Fibroblast of pulmonary artery (primary cell): ENCODE measurements at regions not wholly inside any gene's neighbourhood (a gene's known extent, or its start where the extent isn't known, plus 50 kb on each side); places are given as distances from the start of the nearest gene placed in this dataset.
"Not testable (repeated sequence)": the region's sequence is repeated elsewhere in the genome, so short reads cannot be mapped to it uniquely, and the experiment has no call there.

ENCODE experiments used
- DNase-seq: peaks from one replicate; pipeline ENCODE4 v3.0.0-alpha.2; 2010; ENCODE audit warnings: low read depth
- H3K4me3 ChIP-seq: replicated peaks from 2 replicates; pipeline ENCODE4 v1.5.1; 2011; ENCODE audit warnings: low read depth, mild to moderate bottlenecking, control low read depth, low read length, moderate library complexity
- TF ChIP-seq, protein P1 (sequence below): IDR thresholded peaks from 2 replicates; pipeline ENCODE4 v1.5.1; 2011; ENCODE audit warnings: mild to moderate bottlenecking, control low read depth, low read length, inconsistent platforms; ENCODE audit errors: missing control alignments

DNA sequence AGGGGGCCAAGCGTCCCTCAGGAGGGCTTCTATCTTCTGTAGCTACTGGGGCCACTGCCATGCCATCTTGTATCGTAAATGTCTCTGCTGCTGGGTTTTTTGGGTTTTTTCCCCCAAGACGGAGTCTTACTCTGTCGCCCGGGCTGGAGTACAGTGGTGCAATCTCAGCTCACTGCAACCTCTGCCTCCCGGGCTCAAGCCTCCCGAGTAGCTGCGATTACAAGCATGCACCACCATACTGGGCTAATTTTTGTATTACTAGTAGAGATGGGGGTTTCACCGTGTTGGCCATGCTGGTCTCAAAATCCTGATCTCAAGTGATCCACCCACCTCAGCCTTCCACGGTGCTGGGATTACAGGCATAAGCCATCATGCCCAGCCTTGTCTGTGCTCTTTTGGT, 111.3 kb upstream of the LOC128125822 start:
- DNase-seq, result no peak
- TF ChIP-seq, protein P1, sequence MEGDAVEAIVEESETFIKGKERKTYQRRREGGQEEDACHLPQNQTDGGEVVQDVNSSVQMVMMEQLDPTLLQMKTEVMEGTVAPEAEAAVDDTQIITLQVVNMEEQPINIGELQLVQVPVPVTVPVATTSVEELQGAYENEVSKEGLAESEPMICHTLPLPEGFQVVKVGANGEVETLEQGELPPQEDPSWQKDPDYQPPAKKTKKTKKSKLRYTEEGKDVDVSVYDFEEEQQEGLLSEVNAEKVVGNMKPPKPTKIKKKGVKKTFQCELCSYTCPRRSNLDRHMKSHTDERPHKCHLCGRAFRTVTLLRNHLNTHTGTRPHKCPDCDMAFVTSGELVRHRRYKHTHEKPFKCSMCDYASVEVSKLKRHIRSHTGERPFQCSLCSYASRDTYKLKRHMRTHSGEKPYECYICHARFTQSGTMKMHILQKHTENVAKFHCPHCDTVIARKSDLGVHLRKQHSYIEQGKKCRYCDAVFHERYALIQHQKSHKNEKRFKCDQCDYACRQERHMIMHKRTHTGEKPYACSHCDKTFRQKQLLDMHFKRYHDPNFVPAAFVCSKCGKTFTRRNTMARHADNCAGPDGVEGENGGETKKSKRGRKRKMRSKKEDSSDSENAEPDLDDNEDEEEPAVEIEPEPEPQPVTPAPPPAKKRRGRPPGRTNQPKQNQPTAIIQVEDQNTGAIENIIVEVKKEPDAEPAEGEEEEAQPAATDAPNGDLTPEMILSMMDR, result no peak
- no peak overlapping the region for H3K4me3 ChIP-seq

GRCh38 chr6:63464060-63464459, 108.2 kb upstream of the LOC128125822 start:
- no peak overlapping the region for H3K4me3 ChIP-seq
- no peak for DNase-seq
- TF ChIP-seq, protein P1, result no peak

DNA sequence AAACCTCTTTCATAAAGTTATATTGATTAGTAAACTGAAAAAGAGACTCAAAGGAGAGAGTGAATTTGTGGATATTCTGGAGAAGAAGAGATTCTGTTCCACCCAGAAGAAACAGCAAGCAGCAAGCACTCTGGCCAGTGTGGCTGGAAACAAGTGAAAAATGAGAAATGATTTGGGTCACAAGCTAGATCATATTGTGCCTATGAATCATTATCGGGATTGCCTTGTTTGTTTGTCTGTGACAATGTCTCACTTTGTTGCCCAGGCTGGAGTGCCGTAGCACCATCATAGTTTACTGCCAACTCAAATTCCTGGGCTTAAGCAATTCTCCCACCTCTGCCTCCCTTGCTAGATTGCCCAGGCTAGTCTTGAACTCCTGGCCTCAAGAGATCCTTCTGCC, 106.5 kb upstream of the LOC128125822 start:
- no peak overlapping the region for H3K4me3 ChIP-seq
- TF ChIP-seq, protein P1, result no peak
- no peak for DNase-seq

GRCh38 chr6:63466242-63466733, 106.0 kb upstream of the LOC128125822 start:
- H3K4me3 ChIP-seq, result no peak overlapping the region
- TF ChIP-seq, protein P1, result no peak
- DNase-seq, result no peak

GRCh38 chr6:63467247-63467954, 104.9 kb upstream of the LOC128125822 start:
- TF ChIP-seq, protein P1, result no peak
- H3K4me3 ChIP-seq, result no peak overlapping the region
- no peak for DNase-seq

DNA sequence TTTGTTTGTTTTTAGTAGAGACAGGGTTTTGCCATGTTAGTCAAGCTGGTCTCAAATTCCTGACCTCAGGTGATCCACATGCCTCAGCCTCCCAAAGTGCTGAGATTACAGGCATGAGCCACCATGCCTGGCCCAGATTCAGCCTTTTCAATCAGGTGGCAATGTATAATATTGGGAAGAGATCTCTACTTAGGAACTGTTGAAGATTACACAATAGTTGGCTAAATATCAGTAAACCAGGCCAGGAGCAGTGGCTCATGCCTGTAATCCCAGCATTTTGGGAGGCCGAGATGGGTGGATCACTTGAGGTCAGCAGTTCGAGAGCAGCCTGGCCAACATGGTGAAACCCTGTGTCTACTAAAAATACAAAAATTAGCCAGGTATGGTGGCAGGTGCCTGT, 101.1 kb upstream of the LOC128125822 start:
- not testable (repeated sequence) for H3K4me3 ChIP-seq, DNase-seq

DNA sequence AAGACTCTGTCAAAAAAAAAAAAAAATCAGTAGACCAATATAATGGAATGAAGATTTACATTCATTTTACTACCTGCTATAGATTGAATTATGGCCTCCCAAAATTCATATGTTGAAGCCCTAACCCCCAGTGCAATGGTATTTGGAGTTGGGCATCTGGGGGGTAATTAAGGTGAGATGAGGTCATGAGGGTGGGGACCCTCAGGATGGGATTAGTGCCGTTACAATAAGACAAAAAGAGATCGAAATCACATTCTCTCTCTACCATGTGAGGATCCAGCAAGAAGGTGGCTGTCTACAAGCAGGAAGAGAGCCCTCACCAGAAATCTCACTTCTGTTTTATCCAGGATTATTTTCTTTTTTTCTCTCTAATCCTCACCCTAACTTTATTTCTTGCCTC, 100.6 kb upstream of the LOC128125822 start:
- TF ChIP-seq, protein P1, result no peak
- DNase-seq, result no peak
- no peak overlapping the region for H3K4me3 ChIP-seq
